ENCODE measurements at regions not wholly inside any gene's neighbourhood (a gene's known extent, or its start where the extent isn't known, plus 50 kb on each side); places are given as distances from the start of the nearest gene placed in this dataset.

GRCh38 chr1:77614037-77614436 lies 68.4 kb downstream of the ZZZ3 start:
- Histone ChIP-seq H3K4me1 (ENCODE audit: insufficient read depth, low read length) (no peaks in the 10 kb centered on the region), H3K27me3 (ENCODE audit: insufficient read depth, low read length, poor library complexity, severe bottlenecking) (no peaks in the 10 kb centered on the region), H3K36me3 (ENCODE audit: insufficient read depth, low read length) (no peaks in the 10 kb centered on the region), H3K4me3 (ENCODE audit: low read length) (no peak overlapping the region), H3K27ac (ENCODE audit: low read depth, low read length) (no peak overlapping the region), H3K9me3 (ENCODE audit: low read length) (peaks cover 8% of the 10 kb centered on the region)
- no peaks in the 10 kb centered on the region for H3K27me3 Mint-ChIP-seq
- peaks cover 28 to 47% (median 36%) of the 10 kb centered on the region in 3 donors for H3K36me3 Mint-ChIP-seq
- H3K4me1 Mint-ChIP-seq = peaks cover 7 to 32% (median 21%) of the 10 kb centered on the region in 3 donors
- POLR2A ChIA-PET = no interaction called here
- no peak overlapping the region for H3K27ac Mint-ChIP-seq
- no peak overlapping the region for H3K4me3 Mint-ChIP-seq
- CTCF ChIA-PET = no interaction called here
- DNase-seq = no peak
- peaks cover 16 to 27% (median 18%) of the 10 kb centered on the region in 5 donors for H3K9me3 Mint-ChIP-seq
